CD4-positive, CD25-positive, alpha-beta regulatory T cell (primary cell): ENCODE measurements at regions not wholly inside any gene's neighbourhood (a gene's known extent, or its start where the extent isn't known, plus 50 kb on each side); places are given as distances from the start of the nearest gene placed in this dataset.

Source experiments
- ATAC-seq, 2 donors: fragments of 150-1000 bp; cut with Tn5 transposase; one replicate each; pipeline ENCODE4 v1.10.0; 2021; ENCODE audit warnings: low read depth in 2 of 2, moderate number of reproducible peaks in 2 of 2, moderate library complexity in 1 of 2
- DNase-seq, 3 donors: peaks; one replicate each; pipeline versions ENCODE4 v3.0.0 to v3.0.0-alpha.2; 2012 to 2022; ENCODE audit warnings: mixed read lengths in 1 of 3
- H3K27ac ChIP-seq: one replicate; pipeline ENCODE4 v1.7.0; 2013; ENCODE audit warnings: mild to moderate bottlenecking, low read length; ENCODE audit not compliant: insufficient read depth, poor library complexity, severe bottlenecking
- H3K27me3 ChIP-seq: one replicate; pipeline ENCODE4 v1.7.0; 2013; ENCODE audit warnings: low read length; ENCODE audit not compliant: control insufficient read depth, insufficient read depth
- H3K36me3 ChIP-seq: one replicate; pipeline ENCODE4 v1.7.0; 2013; ENCODE audit warnings: mild to moderate bottlenecking, low read length, moderate library complexity; ENCODE audit not compliant: control insufficient read depth, insufficient read depth
- H3K4me1 ChIP-seq: 2 replicates; pipeline ENCODE4 v1.7.0; 2013; ENCODE audit warnings: mild to moderate bottlenecking, low read length; ENCODE audit not compliant: insufficient read depth, control insufficient read depth, poor library complexity, severe bottlenecking
- H3K4me3 ChIP-seq: one replicate; pipeline ENCODE4 v1.7.0; 2013; ENCODE audit warnings: low read depth, mild to moderate bottlenecking, low read length, moderate library complexity
- H3K9me3 ChIP-seq, 2 experiments: 1 replicate in 1 of 2; 2 replicates in 1 of 2; pipeline ENCODE4 v1.7.0; 2013; ENCODE audit warnings: low read length in 2 of 2, mild to moderate bottlenecking in 1 of 2, moderate library complexity in 1 of 2; ENCODE audit not compliant: control insufficient read depth in 2 of 2
- H3K27ac Mint-ChIP-seq, 3 donors: one replicate each; pipeline ENCODE4 v1.8.0; 2020 to 2022; ENCODE audit warnings: mild to moderate bottlenecking in 3 of 3, mixed read lengths in 3 of 3, moderate library complexity in 2 of 3
- H3K27me3 Mint-ChIP-seq: one replicate; pipeline ENCODE4 v1.8.0; 2022; ENCODE audit warnings: mild to moderate bottlenecking, mixed read lengths
- H3K36me3 Mint-ChIP-seq: one replicate; pipeline ENCODE4 v1.8.0; 2020; ENCODE audit warnings: mixed read lengths
- H3K4me1 Mint-ChIP-seq, 4 donors: one replicate each; pipeline ENCODE4 v1.8.0; 2020 to 2022; ENCODE audit warnings: mixed read lengths in 4 of 4, mild to moderate bottlenecking in 1 of 4
- H3K4me3 Mint-ChIP-seq, 4 donors: one replicate each; pipeline ENCODE4 v1.8.0; 2020 to 2022; ENCODE audit warnings: mild to moderate bottlenecking in 4 of 4, mixed read lengths in 4 of 4, moderate library complexity in 3 of 4
- H3K9me3 Mint-ChIP-seq, 7 donors: one replicate each; pipeline ENCODE4 v1.8.0; 2020 to 2022; ENCODE audit warnings: mixed read lengths in 7 of 7, mild to moderate bottlenecking in 3 of 7, moderate library complexity in 2 of 7

DNA sequence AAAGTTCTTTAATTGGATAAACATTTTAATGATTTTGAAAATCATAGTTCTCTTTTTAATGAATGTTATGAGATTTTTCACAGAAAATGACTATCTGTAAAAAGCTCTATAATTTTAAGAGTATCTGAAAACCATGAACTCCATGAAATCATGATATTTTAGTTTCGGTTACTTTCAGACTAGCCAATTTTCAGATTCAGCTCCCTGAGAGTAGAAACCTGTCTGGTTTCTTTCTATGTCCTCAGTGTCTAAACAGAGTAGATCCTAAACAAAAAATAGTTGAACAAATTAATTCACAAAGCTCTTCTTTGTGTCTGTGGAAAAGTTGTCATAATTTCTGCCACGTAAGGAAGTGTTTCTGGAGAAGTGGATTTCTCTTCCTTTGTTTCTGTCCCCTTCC lies 1247.7 kb downstream of the NSUN3 start:
- Histone ChIP-seq H3K27me3 (no peaks in the 10 kb centered on the region), H3K4me1 (no peaks in the 10 kb centered on the region), H3K9me3 (peaks cover 0 to 10% of the 10 kb centered on the region in 2 experiments), H3K4me3 (no peak overlapping the region), H3K27ac (no peak overlapping the region), H3K36me3 (no peaks in the 10 kb centered on the region)
- no peak overlapping the region for H3K4me3 Mint-ChIP-seq
- ATAC-seq (no peak), DNase-seq (no peak)
- no peak overlapping the region for H3K27ac Mint-ChIP-seq
- peaks cover 0 to 33% (median 8%) of the 10 kb centered on the region in 7 donors for H3K9me3 Mint-ChIP-seq
- no peaks in the 10 kb centered on the region for H3K4me1 Mint-ChIP-seq
- H3K27me3 Mint-ChIP-seq: no peaks in the 10 kb centered on the region
- no peaks in the 10 kb centered on the region for H3K36me3 Mint-ChIP-seq

DNA sequence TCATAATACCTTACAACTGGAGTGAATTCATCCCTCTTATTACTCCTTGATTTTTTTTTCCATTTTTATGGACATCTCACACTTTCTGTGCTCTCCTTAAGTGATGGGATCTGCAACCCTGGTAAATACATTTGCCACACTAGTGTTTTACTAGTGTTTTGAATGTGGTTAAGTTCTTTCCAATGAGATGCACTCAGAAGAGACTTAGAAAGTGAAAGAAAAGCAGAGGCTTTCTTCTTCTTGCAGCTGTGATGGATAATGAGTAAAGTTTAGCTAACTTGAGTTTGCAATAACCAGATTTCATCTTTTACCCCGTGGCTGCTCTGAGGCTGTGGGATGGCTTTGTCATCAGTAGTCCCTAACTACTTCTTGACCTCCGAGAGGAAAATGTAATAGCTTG lies 1248.4 kb downstream of the NSUN3 start:
- Mint-ChIP-seq H3K4me3 (no peak overlapping the region), H3K36me3 (no peaks in the 10 kb centered on the region), H3K27me3 (no peaks in the 10 kb centered on the region), H3K4me1 (no peaks in the 10 kb centered on the region), H3K27ac (no peak overlapping the region), H3K9me3 (peaks cover 0 to 28% (median 5%) of the 10 kb centered on the region in 7 donors)
- Histone ChIP-seq H3K9me3 (peaks cover 0 to 10% of the 10 kb centered on the region in 2 experiments), H3K4me3 (no peak overlapping the region), H3K4me1 (no peaks in the 10 kb centered on the region), H3K36me3 (no peaks in the 10 kb centered on the region), H3K27ac (no peak overlapping the region), H3K27me3 (no peaks in the 10 kb centered on the region)
- ATAC-seq (no peak), DNase-seq (no peak)

- Mint-ChIP-seq H3K27ac (no peak overlapping the region), H3K4me3 (no peak overlapping the region), H3K4me1 (no peaks in the 10 kb centered on the region), H3K9me3 (peaks cover 0 to 22% (median 5%) of the 10 kb centered on the region in 7 donors), H3K36me3 (no peaks in the 10 kb centered on the region), H3K27me3 (no peaks in the 10 kb centered on the region)
- no peak overlapping the region for H3K27ac ChIP-seq
- H3K9me3 ChIP-seq: peaks cover 0 to 10% of the 10 kb centered on the region in 2 experiments
- no peak for ATAC-seq
- no peaks in the 10 kb centered on the region for H3K27me3 ChIP-seq
- H3K36me3 ChIP-seq: no peaks in the 10 kb centered on the region
- no peak for DNase-seq
- no peaks in the 10 kb centered on the region for H3K4me1 ChIP-seq
- no peak overlapping the region for H3K4me3 ChIP-seq
These were observed 1249.8 kb downstream of the NSUN3 start for GRCh38 chr3:95312650-95313049.

DNA sequence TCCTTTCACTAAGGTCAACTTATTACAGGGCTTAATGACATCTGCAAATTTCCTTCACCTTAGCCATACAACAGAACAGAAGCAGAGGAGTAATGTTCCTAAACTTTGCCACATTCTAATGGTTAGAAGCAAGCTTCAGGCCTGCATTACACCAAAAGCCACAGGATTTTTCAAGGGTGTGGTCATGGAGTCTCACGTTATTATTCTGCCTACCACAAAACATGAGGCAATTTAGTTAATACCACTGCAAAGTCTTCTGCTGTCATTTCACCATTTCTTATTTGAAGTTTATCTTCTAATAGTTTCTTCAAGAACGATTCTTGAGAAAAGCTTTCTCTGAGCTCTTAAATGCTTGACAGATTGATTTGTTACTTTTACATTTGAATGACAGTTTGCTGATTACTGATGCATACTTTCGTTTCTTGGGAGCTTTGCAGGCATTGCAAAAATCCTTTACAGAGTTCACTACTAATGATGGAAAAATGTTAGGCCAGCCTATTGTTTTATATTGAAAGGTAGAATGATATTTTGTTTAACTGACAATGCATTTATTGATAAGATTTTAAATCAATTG lies 1257.1 kb downstream of the NSUN3 start:
- H3K27ac ChIP-seq: no peak overlapping the region
- Mint-ChIP-seq H3K27me3 (no peaks in the 10 kb centered on the region), H3K4me1 (no peaks in the 10 kb centered on the region), H3K9me3 (peaks cover 0 to 15% (median 3%) of the 10 kb centered on the region in 7 donors), H3K4me3 (no peak overlapping the region), H3K36me3 (no peaks in the 10 kb centered on the region), H3K27ac (no peak overlapping the region)
- H3K9me3 ChIP-seq: no peaks in the 10 kb centered on the region
- DNase-seq (no peak), ATAC-seq (no peak)
- no peak overlapping the region for H3K4me3 ChIP-seq
- H3K4me1 ChIP-seq: no peaks in the 10 kb centered on the region
- no peaks in the 10 kb centered on the region for H3K27me3 ChIP-seq
- H3K36me3 ChIP-seq: no peaks in the 10 kb centered on the region

GRCh38 chr3:95327478-95327877 lies 1264.6 kb downstream of the NSUN3 start:
- no peak overlapping the region for H3K27ac Mint-ChIP-seq
- peaks cover 0 to 3% of the 10 kb centered on the region in 2 experiments for H3K9me3 ChIP-seq
- H3K36me3 ChIP-seq: no peaks in the 10 kb centered on the region
- H3K27me3 Mint-ChIP-seq: no peaks in the 10 kb centered on the region
- H3K4me1 Mint-ChIP-seq: no peaks in the 10 kb centered on the region
- H3K9me3 Mint-ChIP-seq: peaks cover 0 to 33% (median 3%) of the 10 kb centered on the region in 7 donors
- ATAC-seq: no peak
- DNase-seq: no peak
- no peak overlapping the region for H3K27ac ChIP-seq
- no peak overlapping the region for H3K4me3 Mint-ChIP-seq
- no peaks in the 10 kb centered on the region for H3K4me1 ChIP-seq
- H3K4me3 ChIP-seq: no peak overlapping the region
- no peaks in the 10 kb centered on the region for H3K27me3 ChIP-seq
- H3K36me3 Mint-ChIP-seq: no peaks in the 10 kb centered on the region

DNA sequence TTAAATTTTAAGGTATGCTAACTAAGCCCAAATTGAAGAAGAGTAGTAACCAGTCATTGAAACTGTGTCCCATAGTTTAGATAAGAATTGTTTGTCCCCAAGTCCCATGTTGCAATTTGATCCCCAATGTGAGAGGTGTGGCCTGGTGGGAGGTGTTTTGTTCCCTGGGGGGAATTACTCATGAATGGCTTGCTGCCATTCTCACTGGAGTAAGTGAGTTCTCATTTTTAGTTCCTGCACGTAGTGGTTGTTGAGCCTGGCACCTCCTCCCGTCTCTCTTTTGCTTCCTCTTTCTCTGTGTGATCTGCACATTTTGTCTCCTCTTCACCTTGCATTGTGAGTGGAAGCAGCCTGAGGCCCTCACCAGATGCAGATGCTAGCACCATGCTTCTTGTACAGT lies 1271.0 kb downstream of the NSUN3 start:
- Mint-ChIP-seq H3K9me3 (peaks cover 0 to 8% (median 0%) of the 10 kb centered on the region in 7 donors), H3K4me1 (no peaks in the 10 kb centered on the region), H3K27me3 (no peaks in the 10 kb centered on the region), H3K27ac (no peak overlapping the region), H3K36me3 (no peaks in the 10 kb centered on the region), H3K4me3 (no peak overlapping the region)
- Histone ChIP-seq H3K4me1 (no peaks in the 10 kb centered on the region), H3K27me3 (no peaks in the 10 kb centered on the region), H3K4me3 (no peak overlapping the region), H3K27ac (no peak overlapping the region), H3K9me3 (no peaks in the 10 kb centered on the region), H3K36me3 (no peaks in the 10 kb centered on the region)
- DNase-seq: no peak
- no peak for ATAC-seq

DNA sequence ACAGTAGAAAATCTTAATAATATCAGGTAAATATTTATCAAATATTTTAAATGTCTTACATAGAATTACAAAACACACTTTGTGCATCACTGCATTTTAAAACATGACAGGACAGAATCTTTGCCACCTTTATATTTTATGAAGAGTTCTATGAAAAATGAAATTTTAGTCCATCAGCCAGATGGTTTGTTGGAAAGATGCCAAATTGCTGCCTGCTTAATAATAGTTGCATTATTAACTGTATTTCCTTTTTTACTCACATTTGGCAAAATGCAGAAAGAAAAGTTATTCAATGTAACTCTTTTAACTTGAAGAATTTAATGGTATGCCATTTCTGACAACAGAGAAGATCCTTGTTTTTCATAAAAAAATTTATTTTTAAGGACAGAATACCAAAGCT lies 1271.6 kb downstream of the NSUN3 start:
- ATAC-seq (no peak), DNase-seq (no peak)
- Mint-ChIP-seq H3K4me1 (no peaks in the 10 kb centered on the region), H3K36me3 (no peaks in the 10 kb centered on the region), H3K27ac (no peak overlapping the region), H3K27me3 (no peaks in the 10 kb centered on the region), H3K9me3 (peaks cover 0 to 8% (median 0%) of the 10 kb centered on the region in 7 donors), H3K4me3 (no peak overlapping the region)
- H3K36me3 ChIP-seq: no peaks in the 10 kb centered on the region
- no peaks in the 10 kb centered on the region for H3K4me1 ChIP-seq
- H3K4me3 ChIP-seq: no peak overlapping the region
- H3K9me3 ChIP-seq: no peaks in the 10 kb centered on the region
- no peak overlapping the region for H3K27ac ChIP-seq
- H3K27me3 ChIP-seq: no peaks in the 10 kb centered on the region

GRCh38 chr3:95335517-95335916 lies 1272.7 kb downstream of the NSUN3 start:
- no peaks in the 10 kb centered on the region for H3K4me1 ChIP-seq
- no peaks in the 10 kb centered on the region for H3K9me3 ChIP-seq
- H3K4me3 ChIP-seq: no peak overlapping the region
- Mint-ChIP-seq H3K4me1 (no peaks in the 10 kb centered on the region), H3K9me3 (peaks cover 0 to 6% (median 2%) of the 10 kb centered on the region in 7 donors), H3K27me3 (no peaks in the 10 kb centered on the region), H3K27ac (no peak overlapping the region), H3K4me3 (no peak overlapping the region), H3K36me3 (no peaks in the 10 kb centered on the region)
- H3K27me3 ChIP-seq: no peaks in the 10 kb centered on the region
- DNase-seq (no peak), ATAC-seq (no peak)
- H3K27ac ChIP-seq: no peak overlapping the region
- no peaks in the 10 kb centered on the region for H3K36me3 ChIP-seq
